ENCODE measurements at regions not wholly inside any gene's neighbourhood (a gene's known extent, or its start where the extent isn't known, plus 50 kb on each side); places are given as distances from the start of the nearest gene placed in this dataset.

- ChIA-PET CTCF (no interaction called here), POLR2A (no interaction called here)
- Histone ChIP-seq H3K27me3 (replicated peaks in 2 of 5; ENCODE audit: control insufficient read depth in 4 of 5, insufficient read depth in 5 of 5, low read length in 4 of 5) (no peaks in the 10 kb centered on the region), H3K4me1 (ENCODE audit: control extremely low read depth in 1 of 4, control insufficient read depth in 4 of 4, insufficient read depth in 4 of 4, low read length in 3 of 4) (no peaks in the 10 kb centered on the region), H3K27ac (ENCODE audit: insufficient read depth in 1 of 2, low read depth in 1 of 2, low read length in 2 of 2, poor library complexity in 1 of 2, severe bottlenecking in 2 of 2) (no peak overlapping the region), H3K9me3 (ENCODE audit: control extremely low read depth in 1 of 5, control insufficient read depth in 4 of 5, insufficient read depth in 2 of 5, low read depth in 1 of 5, low read length in 4 of 5) (no peaks in the 10 kb centered on the region), H3K36me3 (ENCODE audit: control insufficient read depth in 4 of 4, insufficient read depth in 4 of 4, low read length in 3 of 4) (no peaks in the 10 kb centered on the region), H3K4me3 (ENCODE audit: control insufficient read depth in 1 of 7, extremely low read depth in 1 of 7, insufficient read depth in 4 of 7, low read depth in 2 of 7, low read length in 6 of 7) (no peak overlapping the region)
- 60% methylated on average over 1 of the region's 2 CpGs for WGBS (ENCODE audit: insufficient coverage)
- no peak for DNase-seq
Measured at GRCh38 chr2:154591294-154591820, 107.1 kb upstream of the KCNJ3 start.

GRCh38 chr2:154599189-154599588, 99.3 kb upstream of the KCNJ3 start:
- WGBS (ENCODE audit: insufficient coverage) = 100% methylated on average over 1 of the region's 3 CpGs
- DNase-seq = no peak
- H3K4me1 ChIP-seq (ENCODE audit: control extremely low read depth in 1 of 4, control insufficient read depth in 4 of 4, insufficient read depth in 4 of 4, low read length in 3 of 4) = no peaks in the 10 kb centered on the region
- H3K27me3 ChIP-seq (replicated peaks in 2 of 5; ENCODE audit: control insufficient read depth in 4 of 5, insufficient read depth in 5 of 5, low read length in 4 of 5) = peaks cover 0 to 3% (median 0%) of the 10 kb centered on the region in 5 experiments
- H3K4me3 ChIP-seq (ENCODE audit: control insufficient read depth in 1 of 7, extremely low read depth in 1 of 7, insufficient read depth in 4 of 7, low read depth in 2 of 7, low read length in 6 of 7) = no peak overlapping the region
- no peak overlapping the region for H3K27ac ChIP-seq (ENCODE audit: insufficient read depth in 1 of 2, low read depth in 1 of 2, low read length in 2 of 2, poor library complexity in 1 of 2, severe bottlenecking in 2 of 2)
- no peaks in the 10 kb centered on the region for H3K36me3 ChIP-seq (ENCODE audit: control insufficient read depth in 4 of 4, insufficient read depth in 4 of 4, low read length in 3 of 4)
- ChIA-PET CTCF (interaction anchor here (0.6 kb wide), 1 partner anchor 98 kb away, joined by 4 read pairs; no protein-coding TSS in a partner anchor), POLR2A (no interaction called here)
- no peaks in the 10 kb centered on the region for H3K9me3 ChIP-seq (ENCODE audit: control extremely low read depth in 1 of 5, control insufficient read depth in 4 of 5, insufficient read depth in 2 of 5, low read depth in 1 of 5, low read length in 4 of 5)

- ChIA-PET POLR2A (no interaction called here), CTCF (no interaction called here)
- Histone ChIP-seq H3K4me1 (ENCODE audit: control extremely low read depth in 1 of 4, control insufficient read depth in 4 of 4, insufficient read depth in 4 of 4, low read length in 3 of 4) (no peaks in the 10 kb centered on the region), H3K36me3 (ENCODE audit: control insufficient read depth in 4 of 4, insufficient read depth in 4 of 4, low read length in 3 of 4) (no peaks in the 10 kb centered on the region), H3K27me3 (replicated peaks in 2 of 5; ENCODE audit: control insufficient read depth in 4 of 5, insufficient read depth in 5 of 5, low read length in 4 of 5) (peaks cover 0 to 3% (median 0%) of the 10 kb centered on the region in 5 experiments), H3K9me3 (ENCODE audit: control extremely low read depth in 1 of 5, control insufficient read depth in 4 of 5, insufficient read depth in 2 of 5, low read depth in 1 of 5, low read length in 4 of 5) (no peaks in the 10 kb centered on the region), H3K27ac (ENCODE audit: insufficient read depth in 1 of 2, low read depth in 1 of 2, low read length in 2 of 2, poor library complexity in 1 of 2, severe bottlenecking in 2 of 2) (no peak overlapping the region), H3K4me3 (ENCODE audit: control insufficient read depth in 1 of 7, extremely low read depth in 1 of 7, insufficient read depth in 4 of 7, low read depth in 2 of 7, low read length in 6 of 7) (no peak overlapping the region)
- DNase-seq = no peak
- WGBS (ENCODE audit: insufficient coverage) = 76% methylated on average over 3 of the region's 4 CpGs
Measured at GRCh38 chr2:154600927-154601494, 97.5 kb upstream of the KCNJ3 start.

GRCh38 chr2:154603682-154604081, 94.8 kb upstream of the KCNJ3 start:
- DNase-seq = no peak
- no peaks in the 10 kb centered on the region for H3K4me1 ChIP-seq (ENCODE audit: control extremely low read depth in 1 of 4, control insufficient read depth in 4 of 4, insufficient read depth in 4 of 4, low read length in 3 of 4)
- CTCF ChIA-PET = interaction anchor here (0.6 kb wide), 1 partner anchor 31 kb away, joined by 3 read pairs; no protein-coding TSS in a partner anchor

GRCh38 chr2:154608438-154608837, 90.1 kb upstream of the KCNJ3 start:
- H3K27ac ChIP-seq (ENCODE audit: insufficient read depth in 1 of 2, low read depth in 1 of 2, low read length in 2 of 2, poor library complexity in 1 of 2, severe bottlenecking in 2 of 2) = no peak overlapping the region
- H3K27me3 ChIP-seq (replicated peaks in 2 of 5; ENCODE audit: control insufficient read depth in 4 of 5, insufficient read depth in 5 of 5, low read length in 4 of 5) = peaks cover 0 to 3% (median 0%) of the 10 kb centered on the region in 5 experiments
- H3K4me3 ChIP-seq (ENCODE audit: control insufficient read depth in 1 of 7, extremely low read depth in 1 of 7, insufficient read depth in 4 of 7, low read depth in 2 of 7, low read length in 6 of 7) = no peak overlapping the region
- no peaks in the 10 kb centered on the region for H3K4me1 ChIP-seq (ENCODE audit: control extremely low read depth in 1 of 4, control insufficient read depth in 4 of 4, insufficient read depth in 4 of 4, low read length in 3 of 4)
- POLR2A ChIA-PET = interaction anchor here (0.6 kb wide), 1 partner anchor 83 kb away, joined by 4 read pairs; no protein-coding TSS in a partner anchor
- CTCF ChIA-PET = no interaction called here
- no peaks in the 10 kb centered on the region for H3K9me3 ChIP-seq (ENCODE audit: control extremely low read depth in 1 of 5, control insufficient read depth in 4 of 5, insufficient read depth in 2 of 5, low read depth in 1 of 5, low read length in 4 of 5)
- no peak for DNase-seq
- no peaks in the 10 kb centered on the region for H3K36me3 ChIP-seq (ENCODE audit: control insufficient read depth in 4 of 4, insufficient read depth in 4 of 4, low read length in 3 of 4)

More at GRCh38 chr2:154603682-154604081, 94.8 kb upstream of the KCNJ3 start:
- no peak overlapping the region for H3K27ac ChIP-seq (ENCODE audit: insufficient read depth in 1 of 2, low read depth in 1 of 2, low read length in 2 of 2, poor library complexity in 1 of 2, severe bottlenecking in 2 of 2)
- H3K9me3 ChIP-seq (ENCODE audit: control extremely low read depth in 1 of 5, control insufficient read depth in 4 of 5, insufficient read depth in 2 of 5, low read depth in 1 of 5, low read length in 4 of 5) = no peaks in the 10 kb centered on the region
- H3K27me3 ChIP-seq (replicated peaks in 2 of 5; ENCODE audit: control insufficient read depth in 4 of 5, insufficient read depth in 5 of 5, low read length in 4 of 5) = peaks cover 0 to 3% (median 0%) of the 10 kb centered on the region in 5 experiments
- POLR2A ChIA-PET = no interaction called here
- no peak overlapping the region for H3K4me3 ChIP-seq (ENCODE audit: control insufficient read depth in 1 of 7, extremely low read depth in 1 of 7, insufficient read depth in 4 of 7, low read depth in 2 of 7, low read length in 6 of 7)
- no peaks in the 10 kb centered on the region for H3K36me3 ChIP-seq (ENCODE audit: control insufficient read depth in 4 of 4, insufficient read depth in 4 of 4, low read length in 3 of 4)

GRCh38 chr2:154614906-154615305, 83.6 kb upstream of the KCNJ3 start:
- H3K36me3 ChIP-seq (ENCODE audit: control insufficient read depth in 4 of 4, insufficient read depth in 4 of 4, low read length in 3 of 4) = no peaks in the 10 kb centered on the region
- no peaks in the 10 kb centered on the region for H3K9me3 ChIP-seq (ENCODE audit: control extremely low read depth in 1 of 5, control insufficient read depth in 4 of 5, insufficient read depth in 2 of 5, low read depth in 1 of 5, low read length in 4 of 5)
- no peak overlapping the region for H3K4me3 ChIP-seq (ENCODE audit: control insufficient read depth in 1 of 7, extremely low read depth in 1 of 7, insufficient read depth in 4 of 7, low read depth in 2 of 7, low read length in 6 of 7)
- no peak overlapping the region for H3K27ac ChIP-seq (ENCODE audit: insufficient read depth in 1 of 2, low read depth in 1 of 2, low read length in 2 of 2, poor library complexity in 1 of 2, severe bottlenecking in 2 of 2)
- ChIA-PET POLR2A (no interaction called here), CTCF (interaction anchor here (0.7 to 1.9 kb wide), 2 partner anchors 10 to 11 kb away, joined by 3 to 4 read pairs; no protein-coding TSS in a partner anchor)
- DNase-seq = no peak
- H3K27me3 ChIP-seq (replicated peaks in 2 of 5; ENCODE audit: control insufficient read depth in 4 of 5, insufficient read depth in 5 of 5, low read length in 4 of 5) = no peaks in the 10 kb centered on the region
- no peaks in the 10 kb centered on the region for H3K4me1 ChIP-seq (ENCODE audit: control extremely low read depth in 1 of 4, control insufficient read depth in 4 of 4, insufficient read depth in 4 of 4, low read length in 3 of 4)

GRCh38 chr2:154616659-154617058, 81.8 kb upstream of the KCNJ3 start:
- Histone ChIP-seq H3K9me3 (ENCODE audit: control extremely low read depth in 1 of 5, control insufficient read depth in 4 of 5, insufficient read depth in 2 of 5, low read depth in 1 of 5, low read length in 4 of 5) (no peaks in the 10 kb centered on the region), H3K27ac (ENCODE audit: insufficient read depth in 1 of 2, low read depth in 1 of 2, low read length in 2 of 2, poor library complexity in 1 of 2, severe bottlenecking in 2 of 2) (no peak overlapping the region), H3K36me3 (ENCODE audit: control insufficient read depth in 4 of 4, insufficient read depth in 4 of 4, low read length in 3 of 4) (no peaks in the 10 kb centered on the region), H3K27me3 (replicated peaks in 2 of 5; ENCODE audit: control insufficient read depth in 4 of 5, insufficient read depth in 5 of 5, low read length in 4 of 5) (no peaks in the 10 kb centered on the region), H3K4me1 (ENCODE audit: control extremely low read depth in 1 of 4, control insufficient read depth in 4 of 4, insufficient read depth in 4 of 4, low read length in 3 of 4) (no peaks in the 10 kb centered on the region), H3K4me3 (ENCODE audit: control insufficient read depth in 1 of 7, extremely low read depth in 1 of 7, insufficient read depth in 4 of 7, low read depth in 2 of 7, low read length in 6 of 7) (no peak overlapping the region)
- ChIA-PET POLR2A (no interaction called here), CTCF (no interaction called here)
- no peak for DNase-seq
- WGBS (ENCODE audit: insufficient coverage) = 97% methylated on average over 11 of the region's 15 CpGs
